ENCODE measurements at regions not wholly inside any gene's neighbourhood (a gene's known extent, or its start where the extent isn't known, plus 50 kb on each side); places are given as distances from the start of the nearest gene placed in this dataset.

DNA sequence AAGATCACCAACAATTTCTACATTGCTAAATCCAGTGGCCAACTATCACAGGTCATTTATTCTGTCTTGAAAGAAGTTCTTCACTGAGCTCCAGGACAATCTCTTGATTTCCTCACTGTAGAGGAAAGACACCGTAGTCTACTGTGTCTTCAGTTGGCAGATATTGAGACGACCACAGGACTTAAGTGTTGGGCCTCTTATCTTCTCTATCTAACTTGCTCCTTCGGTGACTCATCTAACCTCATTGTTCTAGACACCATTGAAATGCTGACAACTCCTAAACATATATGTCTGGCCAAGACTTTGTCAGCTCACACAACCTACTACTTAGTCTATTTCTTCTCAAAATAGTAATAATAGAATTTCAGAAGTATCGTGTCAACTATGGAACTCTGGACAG is 425.8 kb downstream of the ARAP2 start:
- Histone ChIP-seq H3K9ac (ENCODE audit: low read depth, low read length, poor library complexity, severe bottlenecking) (no peak overlapping the region), H2AFZ (ENCODE audit: low read length) (no peak overlapping the region), H3K4me2 (ENCODE audit: low read depth, low read length, poor library complexity, severe bottlenecking) (no peak overlapping the region), H3K9me2 (replicated peaks; ENCODE audit: low read depth, low read length) (no peaks in the 10 kb centered on the region), H3K4me3 (ENCODE audit: low read length, poor library complexity, severe bottlenecking) (no peak overlapping the region), H3K79me2 (ENCODE audit: insufficient read depth, low read length) (no peaks in the 10 kb centered on the region), H3F3A (ENCODE audit: low read depth) (no peaks in the 10 kb centered on the region), H3K36me3 (ENCODE audit: insufficient read depth, low read length) (no peaks in the 10 kb centered on the region), H3K4me1 (ENCODE audit: insufficient read depth, low read length, poor library complexity, severe bottlenecking) (no peaks in the 10 kb centered on the region), H3K27me3 (ENCODE audit: insufficient read depth, low read length, poor library complexity, severe bottlenecking) (no peaks in the 10 kb centered on the region), H4K20me1 (ENCODE audit: insufficient read depth, low read length, poor library complexity, severe bottlenecking) (no peaks in the 10 kb centered on the region), H3K9me3 (ENCODE audit: insufficient read depth, low read depth, low read length) (no peaks in the 10 kb centered on the region)
- TF ChIP-seq, protein P1, sequence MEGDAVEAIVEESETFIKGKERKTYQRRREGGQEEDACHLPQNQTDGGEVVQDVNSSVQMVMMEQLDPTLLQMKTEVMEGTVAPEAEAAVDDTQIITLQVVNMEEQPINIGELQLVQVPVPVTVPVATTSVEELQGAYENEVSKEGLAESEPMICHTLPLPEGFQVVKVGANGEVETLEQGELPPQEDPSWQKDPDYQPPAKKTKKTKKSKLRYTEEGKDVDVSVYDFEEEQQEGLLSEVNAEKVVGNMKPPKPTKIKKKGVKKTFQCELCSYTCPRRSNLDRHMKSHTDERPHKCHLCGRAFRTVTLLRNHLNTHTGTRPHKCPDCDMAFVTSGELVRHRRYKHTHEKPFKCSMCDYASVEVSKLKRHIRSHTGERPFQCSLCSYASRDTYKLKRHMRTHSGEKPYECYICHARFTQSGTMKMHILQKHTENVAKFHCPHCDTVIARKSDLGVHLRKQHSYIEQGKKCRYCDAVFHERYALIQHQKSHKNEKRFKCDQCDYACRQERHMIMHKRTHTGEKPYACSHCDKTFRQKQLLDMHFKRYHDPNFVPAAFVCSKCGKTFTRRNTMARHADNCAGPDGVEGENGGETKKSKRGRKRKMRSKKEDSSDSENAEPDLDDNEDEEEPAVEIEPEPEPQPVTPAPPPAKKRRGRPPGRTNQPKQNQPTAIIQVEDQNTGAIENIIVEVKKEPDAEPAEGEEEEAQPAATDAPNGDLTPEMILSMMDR (conservative IDR thresholded peaks at IDR 0.05; ENCODE audit: low read length): no peak
- TF ChIP-seq EZH2phosphoT487 (IDR thresholded peaks at IDR 0.05; ENCODE audit: borderline replicate concordance): no peak

DNA sequence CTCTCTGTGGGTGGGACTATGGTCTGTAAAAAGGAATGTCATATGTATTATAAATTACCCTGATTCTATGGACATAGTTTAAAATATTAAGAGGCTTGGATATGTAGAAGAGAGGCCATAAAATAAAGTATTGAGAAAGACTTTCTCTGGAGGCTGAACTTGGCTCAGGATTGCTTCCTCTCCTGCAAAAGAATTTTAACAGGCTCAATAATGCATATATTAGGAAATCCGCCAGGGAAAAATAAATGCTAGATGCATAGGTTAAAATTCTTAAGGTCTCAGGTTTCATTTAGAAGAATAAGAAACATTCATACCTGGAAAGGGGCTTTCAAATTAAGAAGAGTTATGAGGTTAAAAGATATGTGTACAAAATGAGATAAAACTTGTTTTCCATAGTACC is 424.3 kb downstream of the ARAP2 start:
- no peak overlapping the region for H3K4me2 ChIP-seq (ENCODE audit: low read depth, low read length, poor library complexity, severe bottlenecking)
- no peaks in the 10 kb centered on the region for H3K79me2 ChIP-seq (ENCODE audit: insufficient read depth, low read length)
- H3K36me3 ChIP-seq (ENCODE audit: insufficient read depth, low read length): no peaks in the 10 kb centered on the region
- H4K20me1 ChIP-seq (ENCODE audit: insufficient read depth, low read length, poor library complexity, severe bottlenecking): no peaks in the 10 kb centered on the region
- TF ChIP-seq EZH2phosphoT487 (IDR thresholded peaks at IDR 0.05; ENCODE audit: borderline replicate concordance): no peak
- TF ChIP-seq, protein P1 (conservative IDR thresholded peaks at IDR 0.05; ENCODE audit: low read length): no peak
- H3K4me3 ChIP-seq (ENCODE audit: low read length, poor library complexity, severe bottlenecking): no peak overlapping the region
- no peaks in the 10 kb centered on the region for H3K4me1 ChIP-seq (ENCODE audit: insufficient read depth, low read length, poor library complexity, severe bottlenecking)
- H3F3A ChIP-seq (ENCODE audit: low read depth): no peaks in the 10 kb centered on the region
- H2AFZ ChIP-seq (ENCODE audit: low read length): no peak overlapping the region
- no peaks in the 10 kb centered on the region for H3K27me3 ChIP-seq (ENCODE audit: insufficient read depth, low read length, poor library complexity, severe bottlenecking)
- no peaks in the 10 kb centered on the region for H3K9me2 ChIP-seq (replicated peaks; ENCODE audit: low read depth, low read length)
- no peak overlapping the region for H3K9ac ChIP-seq (ENCODE audit: low read depth, low read length, poor library complexity, severe bottlenecking)
- H3K9me3 ChIP-seq (ENCODE audit: insufficient read depth, low read depth, low read length): no peaks in the 10 kb centered on the region

DNA sequence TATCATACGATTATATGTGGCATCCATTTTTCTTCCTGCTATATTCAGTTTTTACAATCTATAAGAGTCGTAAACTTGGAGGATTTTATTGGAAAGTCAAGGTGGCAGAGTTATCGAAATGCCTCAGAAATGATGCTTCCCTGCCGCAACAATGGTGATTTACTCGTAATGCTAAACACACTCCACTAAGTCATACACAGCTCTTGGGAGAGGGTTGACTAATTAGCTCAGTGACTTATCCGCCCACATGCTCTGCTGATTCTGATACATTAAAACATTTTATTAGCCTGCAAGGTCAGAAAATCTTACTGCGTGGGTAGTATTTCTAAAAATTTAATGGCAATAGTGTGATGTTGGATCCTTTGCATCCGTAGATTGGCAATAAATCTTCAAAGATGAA is 420.1 kb downstream of the ARAP2 start:
- H4K20me1 ChIP-seq (ENCODE audit: insufficient read depth, low read length, poor library complexity, severe bottlenecking): no peaks in the 10 kb centered on the region
- no peaks in the 10 kb centered on the region for H3K9me2 ChIP-seq (replicated peaks; ENCODE audit: low read depth, low read length)
- H3K79me2 ChIP-seq (ENCODE audit: insufficient read depth, low read length): no peaks in the 10 kb centered on the region
- no peak for TF ChIP-seq EZH2phosphoT487 (IDR thresholded peaks at IDR 0.05; ENCODE audit: borderline replicate concordance)
- TF ChIP-seq, protein P1 (conservative IDR thresholded peaks at IDR 0.05; ENCODE audit: low read length): no peak
- no peaks in the 10 kb centered on the region for H3K4me1 ChIP-seq (ENCODE audit: insufficient read depth, low read length, poor library complexity, severe bottlenecking)
- no peaks in the 10 kb centered on the region for H3K36me3 ChIP-seq (ENCODE audit: insufficient read depth, low read length)
- no peak overlapping the region for H3K4me2 ChIP-seq (ENCODE audit: low read depth, low read length, poor library complexity, severe bottlenecking)
- H3F3A ChIP-seq (ENCODE audit: low read depth): no peaks in the 10 kb centered on the region
- H3K27me3 ChIP-seq (ENCODE audit: insufficient read depth, low read length, poor library complexity, severe bottlenecking): no peaks in the 10 kb centered on the region
- H3K9me3 ChIP-seq (ENCODE audit: insufficient read depth, low read depth, low read length): no peaks in the 10 kb centered on the region
- H3K4me3 ChIP-seq (ENCODE audit: low read length, poor library complexity, severe bottlenecking): no peak overlapping the region
- no peak overlapping the region for H2AFZ ChIP-seq (ENCODE audit: low read length)
- no peak overlapping the region for H3K9ac ChIP-seq (ENCODE audit: low read depth, low read length, poor library complexity, severe bottlenecking)

Measured in Loucy (cell line).